Heart left ventricle (tissue), 16 donors: ENCODE measurements at regions not wholly inside any gene's neighbourhood (a gene's known extent, or its start where the extent isn't known, plus 50 kb on each side); places are given as distances from the start of the nearest gene placed in this dataset.

Experiments used
- ATAC-seq, 4 donors: fragments of 200-7000 bp; cut with Tn5 transposase; one replicate each; pipeline ENCODE4 v1.9.1; 2020 to 2022; ENCODE audit warnings: moderate library complexity in 4 of 4, mild to moderate bottlenecking in 3 of 4, moderate number of reproducible peaks in 1 of 4
- DNase-seq, 5 donors: peaks; one replicate each; pipeline ENCODE4 v3.0.0-alpha.2; 2020
- H3K27ac ChIP-seq, 12 donors: fragments of 200-600 bp; sonication (generic) in 4 of 12; one replicate each; pipeline versions ENCODE4 v1.5.0 to v1.8.0; 2016 to 2022; ENCODE audit warnings: mild to moderate bottlenecking in 2 of 12
- H3K27me3 ChIP-seq, 9 donors: fragments of 200-600 bp; sonication (generic) in 2 of 9; one replicate each; pipeline versions ENCODE4 v1.5.1 to v1.8.0; 2016 to 2022; ENCODE audit warnings: mild to moderate bottlenecking in 3 of 9
- H3K36me3 ChIP-seq, 9 donors: fragments of 200-600 bp; sonication (generic) in 2 of 9; one replicate each; pipeline versions ENCODE4 v1.5.0 to v1.8.0; 2018 to 2022; ENCODE audit warnings: mild to moderate bottlenecking in 2 of 9
- H3K4me1 ChIP-seq, 12 donors: fragments of 200-600 bp; sonication (generic) in 4 of 12; one replicate each; pipeline versions ENCODE4 v1.5.0 to v1.8.0; 2016 to 2022; ENCODE audit warnings: mild to moderate bottlenecking in 3 of 12
- H3K4me3 ChIP-seq, 12 donors: fragments of 200-600 bp; sonication (generic) in 4 of 12; one replicate each; pipeline versions ENCODE4 v1.5.0 to v1.8.0; 2017 to 2022; ENCODE audit warnings: mild to moderate bottlenecking in 9 of 12, moderate library complexity in 4 of 12
- H3K9me3 ChIP-seq, 12 donors: fragments of 200-600 bp; sonication (generic) in 4 of 12; one replicate each; pipeline versions ENCODE4 v1.5.0 to v1.8.0; 2016 to 2022; ENCODE audit warnings: mild to moderate bottlenecking in 1 of 12
- CTCF ChIP-seq, 12 donors: fragments of 200-600 bp; sonication (generic) in 4 of 12; IDR thresholded peaks; one replicate each; pipeline versions ENCODE4 v1.5.0 to v1.8.0; 2018 to 2022; ENCODE audit warnings: antibody characterized with exemption in 12 of 12, mild to moderate bottlenecking in 5 of 12
- POLR2A ChIP-seq, 2 donors: fragments of 450-650 bp; IDR thresholded peaks; one replicate each; pipeline ENCODE4 v1.6.1; 2017; ENCODE audit warnings: antibody characterized with exemption in 2 of 2, mild to moderate bottlenecking in 2 of 2, moderate library complexity in 2 of 2
- WGBS, 4 donors: extraction: QIAGEN DNeasy Blood & Tissue Kit in 2 of 4; methylation state at CpG; one replicate each; pipeline versions ENCODE4 v1.1.5 to v1.1.7; 2013 to 2018; 5-methylcytosine and 5-hydroxymethylcytosine counted together
- intact Hi-C, 10 donors: fragments of 100-400 bp; cut with DNase I; formaldehyde crosslinking; loops; one replicate each; pipeline versions ENCODE4 v1.11.1 to v1.14.2; 2022
- donor health status: ischemic (EF 13 %, LVEDD 7.1; RV severe dilation, severe dysfunction).
- donor health status: healthy with polysubstance abuse.
- donor health status: DM: no; HTN: yes; CAD: no.
- donor health status: DM: no; HTN: no; CAD: no.
- donor health status: ischemic (EF 25% LVEDD 6.9; RV normal size, moderate dysfunction).
- donor health status: ischemic (EF 25% LVEDD 5.7; RV mildly dilated, moderate dysfunction).
- donor health status: healthy.
- donor health status: DM: yes; HTN: yes; CAD: no.
- donor health status: ischemic (EF 35%, LVEDD 5.7; RV mildly dilated, moderate dysfunction).
- donor health status: nonischemic (EF 11% LVEDD 7.7; RV severe dilation, severe dysfunction).
- donor health status: DM: yes; HTN: yes; CAD: no.
- donor health status: PGD.
- donor health status: ischemic (EF 29% LVEDD 5.4; RV normal size, mild dysfunction).
- donor health status: nonischemic (EF 23%, LVEDD 6.1; RV moderate dilation, normal function).

- DNase-seq, result no peak
- WGBS, 4 donors, result 69 to 82% (median 77%) methylated on average over 1 of the region's 1 CpG
- ATAC-seq, result no peak
- Histone ChIP-seq H3K36me3 (no peaks in the 10 kb centered on the region), H3K4me3 (no peak overlapping the region), H3K4me1 (no peaks in the 10 kb centered on the region), H3K9me3 (peaks cover 0 to 30% (median 11%) of the 10 kb centered on the region in 12 donors), H3K27ac (no peak overlapping the region), H3K27me3 (no peaks in the 10 kb centered on the region)
- intact Hi-C loops, result no loop called here
- TF ChIP-seq CTCF (IDR thresholded peaks at IDR 0.05) (no peak), POLR2A (IDR thresholded peaks at IDR 0.05) (no peak)
Observed at GRCh38 chr14:37695866-37696265, 100.4 kb downstream of the TTC6 start.

GRCh38 chr14:37697489-37698121 lies 102.2 kb downstream of the TTC6 start:
- TF ChIP-seq POLR2A (IDR thresholded peaks at IDR 0.05), result no peak
- TF ChIP-seq CTCF (IDR thresholded peaks at IDR 0.05), result no peak
- Histone ChIP-seq H3K36me3 (no peaks in the 10 kb centered on the region), H3K9me3 (peaks cover 0 to 23% (median 9%) of the 10 kb centered on the region in 12 donors), H3K4me3 (no peak overlapping the region), H3K27ac (no peak overlapping the region), H3K27me3 (no peaks in the 10 kb centered on the region), H3K4me1 (no peaks in the 10 kb centered on the region)
- intact Hi-C loops, result no loop called here
- ATAC-seq (no peak), DNase-seq (no peak)

GRCh38 chr14:37698840-37699777 lies 103.7 kb downstream of the TTC6 start:
- ATAC-seq (no peak), DNase-seq (no peak)
- H3K9me3 ChIP-seq, result peaks cover 0 to 8% (median 0%) of the 10 kb centered on the region in 12 donors
- TF ChIP-seq CTCF (IDR thresholded peaks at IDR 0.05) (no peak), POLR2A (IDR thresholded peaks at IDR 0.05) (no peak)
- no peaks in the 10 kb centered on the region for H3K36me3 ChIP-seq
- H3K4me1 ChIP-seq, result no peaks in the 10 kb centered on the region
- no peaks in the 10 kb centered on the region for H3K27me3 ChIP-seq
- no peak overlapping the region for H3K4me3 ChIP-seq
- 86 to 90% (median 87%) methylated on average over 4 of the region's 4 CpGs for WGBS, 4 donors
- intact Hi-C loops, result no loop called here
- H3K27ac ChIP-seq, result no peak overlapping the region

- no peak for ATAC-seq
- no peak for DNase-seq
- Histone ChIP-seq H3K4me1 (no peaks in the 10 kb centered on the region), H3K4me3 (no peak overlapping the region), H3K27me3 (peaks cover 0 to 13% (median 0%) of the 10 kb centered on the region in 9 donors), H3K27ac (no peak overlapping the region), H3K9me3 (no peaks in the 10 kb centered on the region), H3K36me3 (no peaks in the 10 kb centered on the region)
- no peak for TF ChIP-seq POLR2A (IDR thresholded peaks at IDR 0.05)
- no peak for TF ChIP-seq CTCF (IDR thresholded peaks at IDR 0.05)
- WGBS, 4 donors, result 80 to 87% (median 84%) methylated on average over 2 of the region's 2 CpGs
- intact Hi-C loops, result loop anchor here in 2 of 10 donors (2.0 kb wide), 1 partner anchor 167 kb away; no protein-coding TSS in a partner anchor
Observed at GRCh38 chr14:37707716-37708115, 112.3 kb downstream of the TTC6 start.
